GM12801 (cell line): ENCODE measurements at regions not wholly inside any gene's neighbourhood (a gene's known extent, or its start where the extent isn't known, plus 50 kb on each side); places are given as distances from the start of the nearest gene placed in this dataset.

Source experiments
- TF ChIP-seq, protein P1 (sequence below): IDR thresholded peaks from one replicate; pipeline ENCODE4 v1.5.1; 2011; ENCODE audit warnings: control low read depth; ENCODE audit not compliant: insufficient read length; ENCODE audit errors: extremely low read depth

DNA sequence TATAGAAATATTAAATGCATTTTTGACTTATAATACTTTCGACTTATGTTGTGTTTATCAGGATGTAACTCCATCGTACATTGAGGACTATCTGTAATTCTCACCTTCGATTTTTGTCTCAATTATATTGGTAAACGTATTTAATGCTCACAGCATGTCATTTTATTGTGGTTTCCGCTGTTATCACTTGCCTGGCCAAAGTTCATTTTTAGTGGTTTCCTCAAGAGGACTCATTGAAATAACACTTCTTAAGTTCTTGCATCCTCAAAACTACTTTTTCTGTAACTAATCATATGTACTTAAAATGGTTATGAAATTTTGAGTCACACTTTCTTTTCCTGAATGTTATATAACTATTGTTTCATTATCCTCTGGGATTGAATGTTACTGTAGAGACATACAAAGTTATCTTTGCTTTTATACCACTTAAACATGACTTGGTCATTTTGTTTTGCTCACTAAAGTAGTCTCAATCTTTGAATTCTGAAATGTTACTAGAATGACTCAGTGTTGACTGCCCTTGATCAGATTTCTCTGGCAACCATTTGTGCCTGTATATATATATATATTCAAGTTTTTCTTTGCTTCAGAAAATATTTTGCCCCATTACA is 289.6 kb upstream of the PROX1 start:
- TF ChIP-seq, protein P1, sequence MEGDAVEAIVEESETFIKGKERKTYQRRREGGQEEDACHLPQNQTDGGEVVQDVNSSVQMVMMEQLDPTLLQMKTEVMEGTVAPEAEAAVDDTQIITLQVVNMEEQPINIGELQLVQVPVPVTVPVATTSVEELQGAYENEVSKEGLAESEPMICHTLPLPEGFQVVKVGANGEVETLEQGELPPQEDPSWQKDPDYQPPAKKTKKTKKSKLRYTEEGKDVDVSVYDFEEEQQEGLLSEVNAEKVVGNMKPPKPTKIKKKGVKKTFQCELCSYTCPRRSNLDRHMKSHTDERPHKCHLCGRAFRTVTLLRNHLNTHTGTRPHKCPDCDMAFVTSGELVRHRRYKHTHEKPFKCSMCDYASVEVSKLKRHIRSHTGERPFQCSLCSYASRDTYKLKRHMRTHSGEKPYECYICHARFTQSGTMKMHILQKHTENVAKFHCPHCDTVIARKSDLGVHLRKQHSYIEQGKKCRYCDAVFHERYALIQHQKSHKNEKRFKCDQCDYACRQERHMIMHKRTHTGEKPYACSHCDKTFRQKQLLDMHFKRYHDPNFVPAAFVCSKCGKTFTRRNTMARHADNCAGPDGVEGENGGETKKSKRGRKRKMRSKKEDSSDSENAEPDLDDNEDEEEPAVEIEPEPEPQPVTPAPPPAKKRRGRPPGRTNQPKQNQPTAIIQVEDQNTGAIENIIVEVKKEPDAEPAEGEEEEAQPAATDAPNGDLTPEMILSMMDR = no peak

DNA sequence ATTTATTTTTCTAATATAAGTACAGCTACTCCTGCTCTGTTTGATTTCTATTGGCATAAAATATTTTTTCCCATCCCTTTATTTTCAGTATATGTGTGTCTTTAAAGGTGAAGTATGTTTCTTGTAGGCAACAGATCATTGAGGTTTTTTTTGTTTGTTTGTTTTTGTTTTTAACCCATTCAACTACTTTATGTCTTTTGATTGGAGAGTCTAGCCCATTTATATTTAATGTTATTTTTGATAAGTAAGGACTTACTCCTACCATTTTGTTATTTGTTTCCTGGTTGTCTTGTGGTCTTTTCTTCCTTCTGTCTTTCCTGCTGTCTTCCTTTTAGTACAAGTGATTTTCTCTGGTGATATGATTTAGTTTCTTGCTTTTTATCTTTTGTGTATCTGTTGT is 285.1 kb upstream of the PROX1 start:
- TF ChIP-seq, protein P1 = no peak

- TF ChIP-seq, protein P1 = no peak
Measured at GRCh38 chr1:213704941-213705340, 282.8 kb upstream of the PROX1 start.

DNA sequence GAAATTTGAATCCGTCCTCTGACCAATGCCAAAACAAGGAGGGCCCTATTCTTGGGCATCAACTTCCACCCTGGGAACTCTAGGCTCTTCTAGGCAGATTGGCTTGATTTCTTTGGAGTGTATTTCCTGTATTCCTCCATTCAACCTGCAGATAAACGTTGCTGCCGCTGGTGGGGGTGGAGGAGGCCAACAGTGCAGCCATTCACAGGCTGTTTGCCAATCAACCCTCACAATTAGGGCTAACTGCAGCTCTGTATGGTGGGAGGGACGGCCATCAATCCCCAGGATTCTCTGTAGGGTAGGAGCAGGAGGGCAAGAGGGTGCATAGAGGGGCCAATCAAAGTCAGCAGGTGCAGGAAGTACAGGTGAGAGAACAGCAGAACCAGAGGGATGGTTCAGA is 273.1 kb upstream of the PROX1 start:
- TF ChIP-seq, protein P1 = no peak

GRCh38 chr1:213715182-213715581 is 272.6 kb upstream of the PROX1 start:
- TF ChIP-seq, protein P1 = no peak

DNA sequence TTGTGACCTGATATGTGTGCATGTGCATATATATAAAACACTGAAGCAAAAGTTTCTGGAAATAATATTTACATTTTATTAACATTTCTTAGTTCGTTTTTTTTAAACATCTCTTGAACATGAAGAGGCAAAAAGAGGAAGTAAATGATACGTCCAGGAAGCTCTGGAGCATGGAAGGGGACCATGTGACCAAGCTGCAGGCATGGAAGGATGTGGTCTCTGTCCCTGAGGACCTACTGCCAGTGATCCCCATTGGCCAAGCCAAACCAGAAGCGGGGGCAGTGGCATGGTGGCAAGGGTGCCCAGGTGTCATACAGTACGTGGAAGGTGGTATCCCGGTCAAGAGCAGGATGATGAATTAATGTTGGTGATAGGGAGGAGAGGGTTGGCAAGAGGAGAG is 268.3 kb upstream of the PROX1 start:
- TF ChIP-seq, protein P1 = no peak

GRCh38 chr1:213720032-213720431 is 267.7 kb upstream of the PROX1 start:
- TF ChIP-seq, protein P1 = no peak
